K562 (cell line): ENCODE measurements at regions not wholly inside any gene's neighbourhood (a gene's known extent, or its start where the extent isn't known, plus 50 kb on each side); places are given as distances from the start of the nearest gene placed in this dataset.

ENCODE experiments used
- ATAC-seq: fragments of 200-7000 bp; cut with Tn5 transposase; 3 replicates; pipeline ENCODE4 v1.9.1; 2020; ENCODE audit warnings: moderate library complexity
- BruUV-seq: library from RNA; stranded (reverse); fragments of 400-500 nt; replicated peaks from 2 replicates; lab custom pipeline; 2021; lab: Mats Ljungman, UMichigan
- CTCF ChIA-PET: fragments of 300-600 bp; formaldehyde crosslinking; extraction: SDS; loops from one replicate; lab custom pipeline; 2021; ENCODE audit warnings: low intra/inter-chr PET ratio; lab: Yijun Ruan, JAX
- POLR2A ChIA-PET: fragments of 300-600, 350-650 bp; sonication (Branson Sonifier 250); formaldehyde crosslinking; extraction: SDS; loops from one replicate; lab custom pipeline; 2021; ENCODE audit warnings: antibody characterized with exemption, inconsistent platforms; lab: Yijun Ruan, JAX
- DNase-seq, 4 experiments: peaks; one replicate each; pipeline versions ENCODE4 v3.0.0 to v3.0.0-alpha.2; 2011 to 2018; ENCODE audit warnings: low spot score in 3 of 4, mixed read lengths in 3 of 4; ENCODE audit errors: extremely low read depth in 1 of 4
- FAIRE-seq: peaks from 2 replicates; lab custom pipeline; 2011; peaks lifted over from hg19 to GRCh38; lab: Jason Lieb, UNC
- H2AFZ ChIP-seq: 2 replicates; pipeline ENCODE4 v1.6.0; 2011; ENCODE audit warnings: low read depth, low read length, control low read depth, inconsistent platforms
- H3K27ac ChIP-seq: fragments of 200-600 bp; 3 replicates; pipeline ENCODE4 v1.8.0; 2011; ENCODE audit warnings: low read depth, mild to moderate bottlenecking, control low read depth, inconsistent platforms, low read length, moderate library complexity, mixed read lengths; ENCODE audit errors: extremely low read depth
- H3K27me3 ChIP-seq, 2 experiments: fragments of 300-600 bp in 1 of 2; 2 replicates in 1 of 2; 3 replicates in 1 of 2; pipeline versions ENCODE4 v1.6.0 to v1.8.0; 2011; ENCODE audit warnings: inconsistent platforms in 2 of 2, low read length in 2 of 2, mild to moderate bottlenecking in 1 of 2, mixed read lengths in 1 of 2, moderate library complexity in 1 of 2; ENCODE audit not compliant: control insufficient read depth in 2 of 2, insufficient read depth in 2 of 2
- H3K36me3 ChIP-seq: fragments of 300-600 bp; 3 replicates; pipeline ENCODE4 v1.8.0; 2011; ENCODE audit warnings: mild to moderate bottlenecking, low read length, inconsistent platforms; ENCODE audit not compliant: control insufficient read depth, insufficient read depth
- H3K4me1 ChIP-seq, 2 experiments: fragments of 200-600 bp in 1 of 2; replicated peaks in 1 of 2; 2 replicates in 1 of 2; 3 replicates in 1 of 2; pipeline versions ENCODE4 v1.5.1 to v1.8.0; 2011; ENCODE audit warnings: inconsistent platforms in 2 of 2, low read length in 2 of 2, mild to moderate bottlenecking in 1 of 2, mixed read lengths in 1 of 2, moderate library complexity in 1 of 2; ENCODE audit not compliant: control insufficient read depth in 2 of 2, insufficient read depth in 2 of 2
- H3K4me2 ChIP-seq: 2 replicates; pipeline ENCODE4 v1.6.1; 2011; ENCODE audit warnings: low read length, control low read depth, inconsistent platforms, mixed read lengths; ENCODE audit not compliant: insufficient read depth
- H3K4me3 ChIP-seq: fragments of 200-600 bp; sonication (generic), shearing (Covaris generic); 2 replicates; pipeline ENCODE4 v1.5.1; 2016; ENCODE audit warnings: control low read depth, inconsistent platforms
- H3K79me2 ChIP-seq: fragments of 200-600 bp; 3 replicates; pipeline ENCODE4 v1.8.0; 2011; ENCODE audit warnings: low read length, inconsistent platforms; ENCODE audit not compliant: control insufficient read depth, insufficient read depth
- H3K9ac ChIP-seq, 2 experiments: 2 replicates each; pipeline versions ENCODE4 v1.6.0 to v1.6.1; 2011; ENCODE audit warnings: low read depth in 2 of 2, low read length in 2 of 2, control low read depth in 1 of 2, inconsistent platforms in 1 of 2, mild to moderate bottlenecking in 1 of 2, mixed read lengths in 1 of 2; ENCODE audit not compliant: insufficient read depth in 1 of 2
- H3K9me1 ChIP-seq: one replicate; pipeline ENCODE4 v1.6.0; 2011; ENCODE audit warnings: inconsistent platforms, mild to moderate bottlenecking, low read length, moderate library complexity; ENCODE audit not compliant: control insufficient read depth, insufficient read depth
- H3K9me3 ChIP-seq: replicated peaks from 2 replicates; pipeline ENCODE4 v1.5.1; 2011; ENCODE audit warnings: low read depth, low read length, inconsistent platforms; ENCODE audit not compliant: control insufficient read depth, insufficient read depth
- H4K20me1 ChIP-seq: replicated peaks from 2 replicates; pipeline ENCODE4 v1.6.1; 2011; ENCODE audit warnings: low read length, inconsistent platforms, mixed read lengths; ENCODE audit not compliant: control insufficient read depth, insufficient read depth
- ATF3 ChIP-seq, 2 experiments: fragments of 450-650 bp in 1 of 2; sonication (generic) in 1 of 2; formaldehyde crosslinking in 1 of 2; IDR thresholded peaks in 1 of 2; conservative IDR thresholded peaks in 1 of 2; 2 replicates each; pipeline versions ENCODE4 v1.6.1 to v1.8.1; 2016 to 2023; ENCODE audit warnings: mild to moderate bottlenecking in 2 of 2, moderate library complexity in 2 of 2, inconsistent platforms in 1 of 2, missing genetic modification reagents in 1 of 2
- ATF7 ChIP-seq: fragments of 450-650 bp; IDR thresholded peaks from 2 replicates; pipeline ENCODE4 v1.7.1; 2014; ENCODE audit warnings: mild to moderate bottlenecking, moderate library complexity
- CCNT2 ChIP-seq: IDR thresholded peaks from 2 replicates; pipeline ENCODE4 v1.6.1; 2011; ENCODE audit warnings: borderline replicate concordance, low read depth, mild to moderate bottlenecking, moderate library complexity, mixed read lengths, low read length; ENCODE audit not compliant: insufficient read length; ENCODE audit errors: extremely low read depth
- COPS2 ChIP-seq: fragments of 450-650 bp; conservative IDR thresholded peaks from 2 replicates; pipeline ENCODE4 v1.6.1; 2016; ENCODE audit warnings: mild to moderate bottlenecking, moderate library complexity
- CUX1 ChIP-seq: fragments of 200-800 bp; sonication (Bioruptor generic); IDR thresholded peaks from 2 replicates; pipeline ENCODE4 v1.6.1; 2016; ENCODE audit warnings: missing genetic modification characterization, missing compliant biosample characterization
- FOXA3 ChIP-seq, 2 experiments: fragments of 450-650 bp in 1 of 2; sonication (generic) in 1 of 2; formaldehyde crosslinking; IDR thresholded peaks in 1 of 2; conservative IDR thresholded peaks in 1 of 2; 2 replicates each; pipeline versions ENCODE4 v1.4.0 to v1.8.0; 2020 to 2022; ENCODE audit warnings: mild to moderate bottlenecking in 2 of 2, missing genetic modification reagents in 1 of 2
- HMG20A ChIP-seq: fragments of 450-650 bp; formaldehyde crosslinking; conservative IDR thresholded peaks from 2 replicates; pipeline ENCODE4 v1.4.0; 2020; ENCODE audit warnings: mild to moderate bottlenecking, mixed read lengths
- KAT8 ChIP-seq: fragments of 450-650 bp; IDR thresholded peaks from 2 replicates; pipeline ENCODE4 v1.6.1; 2016; ENCODE audit warnings: low read depth, mild to moderate bottlenecking
- SOX6 ChIP-seq: fragments of 450-650 bp; IDR thresholded peaks from 2 replicates; pipeline ENCODE4 v1.6.1; 2014; ENCODE audit warnings: mild to moderate bottlenecking
- ZNF3 ChIP-seq: fragments of 250-450 bp; sonication (Bioruptor Pico); IDR thresholded peaks from 2 replicates; pipeline ENCODE4 v1.5.0; 2021; ENCODE audit warnings: mild to moderate bottlenecking, moderate library complexity
- ZNF384 ChIP-seq: IDR thresholded peaks from 2 replicates; pipeline ENCODE4 v1.6.1; 2012; ENCODE audit warnings: low read depth, low read length, improper control_type of control experiment
- WGBS: fragments of 100-300 bp; shearing (Covaris generic); methylation state at CpG from one replicate; pipeline ENCODE4 v1.1.6; 2016; ENCODE audit warnings: low coverage, mixed read lengths; ENCODE audit not compliant: insufficient coverage; ENCODE audit errors: missing lambda C conversion rate; 5-methylcytosine and 5-hydroxymethylcytosine counted together
- in situ Hi-C: fragments of 300-500 bp; cut with MboI; formaldehyde crosslinking; loops from 4 replicates; pipeline ENCODE4 v1.15.0; 2018; ENCODE audit warnings: inconsistent platforms, mixed read lengths
- intact Hi-C: fragments of 100-400 bp; cut with micrococcal nuclease; formaldehyde crosslinking; loops from 2 replicates; pipeline ENCODE4 v1.14.2; 2022
- TF ChIP-seq, protein P1 (sequence below): fragments of 250-450 bp; sonication (Bioruptor Pico); IDR thresholded peaks from 2 replicates; pipeline ENCODE4 v1.5.0; 2022; ENCODE audit warnings: mild to moderate bottlenecking

DNA sequence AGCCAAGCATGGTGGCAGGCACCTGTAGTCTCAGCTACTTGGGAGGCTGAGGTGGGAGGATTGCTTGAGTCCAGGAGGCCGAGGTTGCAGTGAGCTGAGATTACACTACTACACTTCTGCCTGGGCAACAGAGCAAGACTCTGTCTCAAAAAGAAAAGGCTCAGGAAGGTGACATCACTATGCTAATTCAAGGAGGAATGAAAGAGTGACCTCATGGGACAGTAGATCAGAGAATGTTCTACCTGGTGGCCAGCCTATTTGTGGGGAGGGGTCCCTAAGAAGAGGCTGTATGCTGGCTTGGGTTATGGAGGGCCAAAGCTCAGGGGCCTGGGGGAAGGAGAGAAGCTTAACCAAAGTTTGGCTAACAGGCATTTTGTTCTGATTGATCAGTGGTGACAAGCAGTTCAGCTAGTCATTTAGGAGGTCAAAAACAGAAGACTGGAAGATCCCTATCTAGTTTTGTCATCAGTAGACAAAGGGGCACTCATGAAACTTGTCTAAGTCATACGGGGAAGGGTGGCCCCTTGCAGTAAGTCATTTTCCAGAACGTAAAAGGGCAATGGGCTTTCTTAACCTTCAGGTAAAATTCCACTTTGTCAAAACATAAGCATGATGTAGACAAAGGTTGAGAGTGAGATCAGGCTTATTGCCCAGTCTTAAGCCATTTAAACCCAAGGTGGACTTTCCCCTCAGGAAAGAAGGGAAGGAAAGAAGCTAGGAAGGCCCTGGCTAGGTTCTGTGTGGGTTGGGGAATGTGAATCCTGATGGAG is 60.8 kb upstream of the EEA1 start:
- DNase-seq (no peak), FAIRE-seq (no peak), ATAC-seq (no peak; the same call in 2 of the 3 replicates)
- intact Hi-C loops, result loop anchor here (1.0 to 10.0 kb wide), 5 partner anchors 31 to 775 kb away; no protein-coding TSS in a partner anchor
- in situ Hi-C loops, result loop anchor here (10.0 to 25.0 kb wide), 2 partner anchors 422 to 1115 kb away; no protein-coding TSS in a partner anchor
- 23% methylated on average over 3 of the region's 3 CpGs for WGBS
- no peak overlapping the region for H3K27ac ChIP-seq
- no peaks in the 10 kb centered on the region for H3K9me3 ChIP-seq
- H3K4me2 ChIP-seq, result no peak overlapping the region
- H3K9ac ChIP-seq, result no peak overlapping the region
- H3K4me3 ChIP-seq, result no peak overlapping the region
- no peaks in the 10 kb centered on the region for H3K9me1 ChIP-seq
- H2AFZ ChIP-seq, result no peak overlapping the region
- no peaks in the 10 kb centered on the region for H3K36me3 ChIP-seq
- no peaks in the 10 kb centered on the region for H3K27me3 ChIP-seq
- H3K4me1 ChIP-seq, result peaks cover 0 to 12% of the 10 kb centered on the region in 2 experiments; a peak in 2 of 5 replicates
- POLR2A ChIA-PET, result interaction anchor here (0.6 to 1.3 kb wide), 7 partner anchors 12 to 407 kb away, joined by 3 to 4 read pairs (median 3); no protein-coding TSS in a partner anchor
- no peaks in the 10 kb centered on the region for H3K79me2 ChIP-seq
- H4K20me1 ChIP-seq, result no peaks in the 10 kb centered on the region
- no TSS peak for BruUV-seq
- CTCF ChIA-PET, result interaction anchor here (3.5 kb wide), 1 partner anchor 407 kb away, joined by 23 read pairs; no protein-coding TSS in a partner anchor
- TF ChIP-seq COPS2 (no peak), ZNF384 (no peak), ZNF3 (CRISPR knock-in tag) (no peak), SOX6 (0 out of 2 replicates have a peak, but pooled peaks have one; percentile 13), HMG20A (no peak), CCNT2 (no peak), ATF7 (0 out of 2 replicates have a peak, but pooled peaks have one; percentile 27), CUX1 (no peak), ATF3 (IDR thresholded peaks at IDR 0.05) (peak; percentile 66), ATF3 (CRISPR knock-in tag; conservative IDR thresholded peaks at IDR 0.05) (no peak), KAT8 (no peak), FOXA3 (CRISPR knock-in tag; conservative IDR thresholded peaks at IDR 0.05 in 1 of 2, IDR thresholded peaks at IDR 0.05 in 1 of 2) (no peak)
- TF ChIP-seq, protein P1, sequence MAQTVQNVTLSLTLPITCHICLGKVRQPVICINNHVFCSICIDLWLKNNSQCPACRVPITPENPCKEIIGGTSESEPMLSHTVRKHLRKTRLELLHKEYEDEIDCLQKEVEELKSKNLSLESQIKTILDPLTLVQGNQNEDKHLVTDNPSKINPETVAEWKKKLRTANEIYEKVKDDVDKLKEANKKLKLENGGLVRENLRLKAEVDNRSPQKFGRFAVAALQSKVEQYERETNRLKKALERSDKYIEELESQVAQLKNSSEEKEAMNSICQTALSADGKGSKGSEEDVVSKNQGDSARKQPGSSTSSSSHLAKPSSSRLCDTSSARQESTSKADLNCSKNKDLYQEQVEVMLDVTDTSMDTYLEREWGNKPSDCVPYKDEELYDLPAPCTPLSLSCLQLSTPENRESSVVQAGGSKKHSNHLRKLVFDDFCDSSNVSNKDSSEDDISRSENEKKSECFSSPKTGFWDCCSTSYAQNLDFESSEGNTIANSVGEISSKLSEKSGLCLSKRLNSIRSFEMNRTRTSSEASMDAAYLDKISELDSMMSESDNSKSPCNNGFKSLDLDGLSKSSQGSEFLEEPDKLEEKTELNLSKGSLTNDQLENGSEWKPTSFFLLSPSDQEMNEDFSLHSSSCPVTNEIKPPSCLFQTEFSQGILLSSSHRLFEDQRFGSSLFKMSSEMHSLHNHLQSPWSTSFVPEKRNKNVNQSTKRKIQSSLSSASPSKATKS (CRISPR knock-in tag), result no peak
